MM.1S (cell line): ENCODE measurements at regions not wholly inside any gene's neighbourhood (a gene's known extent, or its start where the extent isn't known, plus 50 kb on each side); places are given as distances from the start of the nearest gene placed in this dataset.

Experiments
- DNase-seq: peaks from one replicate; pipeline ENCODE4 v3.0.0-alpha.2; 2015
- H2AFZ ChIP-seq: fragments of 300-600 bp; sonication (generic); 2 replicates; pipeline ENCODE4 v1.6.0; 2016; ENCODE audit warnings: antibody characterized with exemption, low read length
- H3F3A ChIP-seq: fragments of 300-600 bp; sonication (generic); 2 replicates; pipeline ENCODE4 v1.6.1; 2016; ENCODE audit warnings: mild to moderate bottlenecking, antibody characterized with exemption, low read length, moderate library complexity, mixed read lengths; ENCODE audit not compliant: insufficient read depth
- H3K27ac ChIP-seq: fragments of 300-600 bp; sonication (generic); 2 replicates; pipeline ENCODE4 v1.5.1; 2016; ENCODE audit warnings: mild to moderate bottlenecking, low read length
- H3K27me3 ChIP-seq: fragments of 300-600 bp; sonication (generic); replicated peaks from 2 replicates; pipeline ENCODE4 v1.6.0; 2016; ENCODE audit warnings: low read length; ENCODE audit not compliant: insufficient read depth
- H3K36me3 ChIP-seq: fragments of 300-600 bp; sonication (generic); replicated peaks from 2 replicates; pipeline ENCODE4 v1.6.1; 2016; ENCODE audit warnings: mild to moderate bottlenecking, low read length, mixed read lengths; ENCODE audit not compliant: insufficient read depth
- H3K4me1 ChIP-seq: fragments of 300-600 bp; sonication (generic); 2 replicates; pipeline ENCODE4 v1.6.1; 2016; ENCODE audit warnings: low read length, mixed read lengths
- H3K4me2 ChIP-seq: fragments of 300-600 bp; sonication (generic); 2 replicates; pipeline ENCODE4 v1.6.0; 2016; ENCODE audit warnings: low read depth, low read length
- H3K4me3 ChIP-seq: fragments of 300-600 bp; sonication (generic); 2 replicates; pipeline ENCODE4 v1.5.1; 2016; ENCODE audit warnings: low read length, mixed read lengths
- H3K79me2 ChIP-seq: fragments of 300-600 bp; sonication (generic); 2 replicates; pipeline ENCODE4 v1.6.1; 2016; ENCODE audit warnings: mixed run types, low read length, mixed read lengths
- H3K9ac ChIP-seq: fragments of 300-600 bp; sonication (generic); 2 replicates; pipeline ENCODE4 v1.6.1; 2016; ENCODE audit warnings: low read length, mixed read lengths
- H3K9me2 ChIP-seq: fragments of 300-600 bp; sonication (generic); replicated peaks from 2 replicates; pipeline ENCODE4 v1.6.1; 2016; ENCODE audit warnings: mild to moderate bottlenecking, low read length, mixed read lengths; ENCODE audit not compliant: insufficient read depth
- H3K9me3 ChIP-seq: fragments of 300-600 bp; sonication (generic); replicated peaks from 2 replicates; pipeline ENCODE4 v1.6.1; 2016; ENCODE audit warnings: mild to moderate bottlenecking, low read length, mixed read lengths; ENCODE audit not compliant: insufficient read depth
- H4K20me1 ChIP-seq: fragments of 300-600 bp; sonication (generic); 2 replicates; pipeline ENCODE4 v1.6.1; 2016; ENCODE audit warnings: mild to moderate bottlenecking, low read length, moderate library complexity, mixed read lengths; ENCODE audit not compliant: insufficient read depth
- EZH2 ChIP-seq: fragments of 300-600 bp; sonication (generic); optimal IDR thresholded peaks from 2 replicates; pipeline ENCODE3; 2017; ENCODE audit warnings: low read depth, mild to moderate bottlenecking, antibody characterized with exemption, low read length, mixed read lengths
- EZH2phosphoT487 ChIP-seq: fragments of 300-600 bp; sonication (generic); IDR thresholded peaks from 2 replicates; pipeline ENCODE4 v1.6.1; 2018; ENCODE audit warnings: antibody characterized with exemption, low read length
- TF ChIP-seq, protein P1 (sequence below): fragments of 300-600 bp; sonication (generic); IDR thresholded peaks from 2 replicates; pipeline ENCODE4 v1.5.1; 2016; ENCODE audit warnings: antibody characterized with exemption, low read length, mixed read lengths

DNA sequence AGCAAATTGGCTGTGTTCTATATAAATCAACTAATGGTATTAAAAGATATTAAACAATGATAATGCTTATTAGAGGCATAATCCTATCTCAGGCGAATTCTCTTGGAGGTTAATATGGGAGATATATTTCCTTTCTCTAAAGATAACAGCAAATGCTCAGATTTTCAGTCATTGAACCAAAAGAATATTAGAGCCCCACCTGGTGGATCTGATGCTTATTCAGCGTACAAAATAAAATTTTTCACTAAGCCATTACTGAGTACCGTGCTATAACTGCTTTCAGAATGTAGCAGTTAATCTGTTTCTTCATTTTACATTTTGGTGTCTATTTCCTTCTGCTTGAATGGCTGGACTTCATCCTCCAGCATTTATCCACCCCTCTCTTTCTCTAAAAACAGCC, 143.3 kb upstream of the IPO5 start:
- TF ChIP-seq EZH2 (no peak), EZH2phosphoT487 (no peak)
- TF ChIP-seq, protein P1, sequence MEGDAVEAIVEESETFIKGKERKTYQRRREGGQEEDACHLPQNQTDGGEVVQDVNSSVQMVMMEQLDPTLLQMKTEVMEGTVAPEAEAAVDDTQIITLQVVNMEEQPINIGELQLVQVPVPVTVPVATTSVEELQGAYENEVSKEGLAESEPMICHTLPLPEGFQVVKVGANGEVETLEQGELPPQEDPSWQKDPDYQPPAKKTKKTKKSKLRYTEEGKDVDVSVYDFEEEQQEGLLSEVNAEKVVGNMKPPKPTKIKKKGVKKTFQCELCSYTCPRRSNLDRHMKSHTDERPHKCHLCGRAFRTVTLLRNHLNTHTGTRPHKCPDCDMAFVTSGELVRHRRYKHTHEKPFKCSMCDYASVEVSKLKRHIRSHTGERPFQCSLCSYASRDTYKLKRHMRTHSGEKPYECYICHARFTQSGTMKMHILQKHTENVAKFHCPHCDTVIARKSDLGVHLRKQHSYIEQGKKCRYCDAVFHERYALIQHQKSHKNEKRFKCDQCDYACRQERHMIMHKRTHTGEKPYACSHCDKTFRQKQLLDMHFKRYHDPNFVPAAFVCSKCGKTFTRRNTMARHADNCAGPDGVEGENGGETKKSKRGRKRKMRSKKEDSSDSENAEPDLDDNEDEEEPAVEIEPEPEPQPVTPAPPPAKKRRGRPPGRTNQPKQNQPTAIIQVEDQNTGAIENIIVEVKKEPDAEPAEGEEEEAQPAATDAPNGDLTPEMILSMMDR: peak; percentile 22
- Histone ChIP-seq H2AFZ (no peak overlapping the region), H3K4me1 (no peaks in the 10 kb centered on the region), H3K9me3 (no peaks in the 10 kb centered on the region), H3K27me3 (no peaks in the 10 kb centered on the region), H3F3A (no peaks in the 10 kb centered on the region), H3K79me2 (no peaks in the 10 kb centered on the region), H3K9ac (no peak overlapping the region), H3K36me3 (no peaks in the 10 kb centered on the region), H3K9me2 (no peaks in the 10 kb centered on the region), H3K4me3 (no peak overlapping the region), H4K20me1 (no peaks in the 10 kb centered on the region), H3K27ac (no peak overlapping the region), H3K4me2 (no peak overlapping the region)
- no peak for DNase-seq

DNA sequence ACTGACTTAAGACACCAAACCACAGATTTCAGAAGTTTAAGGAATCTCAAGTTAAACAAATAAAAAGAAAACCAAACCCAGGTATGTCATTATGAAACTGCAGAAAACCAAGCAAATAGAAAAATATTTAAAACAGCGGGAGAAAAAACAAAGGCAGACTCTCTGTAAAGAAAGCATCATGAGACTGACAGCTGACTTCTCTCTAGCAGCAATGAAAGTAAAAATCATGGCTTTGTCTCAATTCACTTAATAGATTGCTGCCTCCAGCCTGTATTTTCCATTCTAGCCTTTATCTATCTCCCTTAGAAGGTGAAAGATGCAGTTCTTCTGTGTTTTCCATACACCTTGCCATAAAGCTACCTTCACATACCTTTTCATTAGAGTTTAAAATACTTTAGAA, 131.1 kb upstream of the IPO5 start:
- TF ChIP-seq EZH2phosphoT487: no peak
- TF ChIP-seq, protein P1: no peak
- no peak for TF ChIP-seq EZH2
- H3K27ac ChIP-seq: no peak overlapping the region

DNA sequence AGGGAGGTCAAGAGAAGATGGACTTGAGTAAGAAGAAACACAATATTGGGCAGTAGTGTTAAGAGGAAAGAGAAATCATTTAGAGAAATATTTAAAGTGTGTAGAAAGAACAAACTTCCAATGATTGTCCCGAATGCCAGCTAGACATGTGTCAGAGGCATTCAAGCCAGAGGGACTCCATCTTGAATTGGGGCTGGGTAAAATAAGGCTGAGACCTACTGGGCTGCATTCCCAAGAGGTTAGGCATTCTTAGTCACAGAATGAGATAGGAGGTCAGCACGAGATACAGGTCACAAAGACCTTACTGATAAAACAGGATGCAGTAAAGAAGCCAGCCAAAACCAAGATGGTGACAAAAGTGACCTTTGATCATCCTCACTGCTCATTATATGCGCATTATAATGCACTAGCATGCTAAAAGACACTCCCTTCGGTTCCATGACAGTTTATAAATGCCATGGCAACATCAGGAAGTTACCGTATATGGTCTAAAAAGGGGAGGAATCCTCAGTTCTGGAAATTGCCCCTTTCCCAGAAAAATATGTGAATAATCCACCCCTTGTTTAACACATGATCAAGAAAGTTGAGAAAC, 127.0 kb upstream of the IPO5 start:
- Histone ChIP-seq H3K9ac (no peak overlapping the region), H3K4me2 (no peak overlapping the region), H3K79me2 (no peaks in the 10 kb centered on the region), H4K20me1 (no peaks in the 10 kb centered on the region), H3K9me3 (no peaks in the 10 kb centered on the region), H3K27ac (no peak overlapping the region), H3K9me2 (no peaks in the 10 kb centered on the region), H3K36me3 (no peaks in the 10 kb centered on the region), H3K4me3 (no peak overlapping the region), H3K4me1 (no peaks in the 10 kb centered on the region), H3K27me3 (no peaks in the 10 kb centered on the region), H2AFZ (no peak overlapping the region), H3F3A (no peaks in the 10 kb centered on the region)
- TF ChIP-seq EZH2: no peak
- TF ChIP-seq, protein P1: no peak
- no peak for TF ChIP-seq EZH2phosphoT487
- DNase-seq: no peak

More for the DNA sequence above, 131.1 kb upstream of the IPO5 start:
- H3K79me2 ChIP-seq: no peaks in the 10 kb centered on the region
- H3F3A ChIP-seq: no peaks in the 10 kb centered on the region
- no peak overlapping the region for H3K4me3 ChIP-seq
- no peak overlapping the region for H3K9ac ChIP-seq
- DNase-seq: no peak
- H3K9me2 ChIP-seq: no peaks in the 10 kb centered on the region
- no peaks in the 10 kb centered on the region for H4K20me1 ChIP-seq
- H3K36me3 ChIP-seq: no peaks in the 10 kb centered on the region
- no peaks in the 10 kb centered on the region for H3K9me3 ChIP-seq
- no peak overlapping the region for H2AFZ ChIP-seq
- H3K27me3 ChIP-seq: no peaks in the 10 kb centered on the region
- H3K4me1 ChIP-seq: no peaks in the 10 kb centered on the region
- H3K4me2 ChIP-seq: no peak overlapping the region
